MV-4-11 (cell line): ENCODE measurements at regions not wholly inside any gene's neighbourhood (a gene's known extent, or its start where the extent isn't known, plus 50 kb on each side); places are given as distances from the start of the nearest gene placed in this dataset.
"Not testable (repeated sequence)": the region's sequence is repeated elsewhere in the genome, so short reads cannot be mapped to it uniquely, and the experiment has no call there.

ENCODE experiments used
- DNase-seq: peaks from one replicate; lab custom pipeline; 2025; lab: John Stamatoyannopoulos, UW

GRCh38 chr2:175829741-175830140, 172.3 kb downstream of the LNPK start:
- no peak for DNase-seq

- no peak for DNase-seq
These were observed 174.2 kb downstream of the LNPK start for GRCh38 chr2:175827856-175828255.

- DNase-seq, result no peak
These were observed 177.8 kb downstream of the LNPK start for GRCh38 chr2:175824243-175824642.

- DNase-seq, result no peak
These were observed 178.4 kb downstream of the LNPK start for GRCh38 chr2:175823707-175824073.

- no peak for DNase-seq
These were observed 178.9 kb downstream of the LNPK start for GRCh38 chr2:175823002-175823706.

- DNase-seq, result no peak
These were observed 184.8 kb downstream of the LNPK start for GRCh38 chr2:175817221-175817620.

GRCh38 chr2:175815537-175815936, 186.5 kb downstream of the LNPK start:
- no peak for DNase-seq

- no peak for DNase-seq
These were observed 190.1 kb downstream of the LNPK start for GRCh38 chr2:175811971-175812370.

- DNase-seq, result no peak
These were observed 193.2 kb downstream of the LNPK start for GRCh38 chr2:175808858-175809257.

GRCh38 chr2:175808078-175808477, 194.0 kb downstream of the LNPK start:
- DNase-seq, result no peak

GRCh38 chr2:175807031-175807873, 194.8 kb downstream of the LNPK start:
- no peak for DNase-seq

GRCh38 chr2:175806570-175806969, 195.5 kb downstream of the LNPK start:
- DNase-seq, result no peak

- no peak for DNase-seq
These were observed 196.0 kb downstream of the LNPK start for GRCh38 chr2:175806125-175806490.

- DNase-seq, result peak; percentile 1
These were observed 196.5 kb downstream of the LNPK start for GRCh38 chr2:175805442-175806124.

GRCh38 chr2:175804122-175804521, 197.9 kb downstream of the LNPK start:
- no peak for DNase-seq

- not testable (repeated sequence) for DNase-seq
These were observed 205.6 kb downstream of the LNPK start for GRCh38 chr2:175796422-175796821.

- no peak for DNase-seq
These were observed 208.4 kb downstream of the LNPK start for GRCh38 chr2:175793648-175794047.

- DNase-seq, result no peak
These were observed 209.2 kb downstream of the LNPK start for GRCh38 chr2:175792881-175793280.

- DNase-seq, result no peak
These were observed 209.9 kb downstream of the LNPK start for GRCh38 chr2:175792199-175792598.

GRCh38 chr2:175786471-175787124, 215.5 kb downstream of the LNPK start:
- no peak for DNase-seq

GRCh38 chr2:175777337-175777736, 224.7 kb downstream of the LNPK start:
- DNase-seq, result not testable (repeated sequence)

- DNase-seq, result no peak
These were observed 232.9 kb downstream of the LNPK start for GRCh38 chr2:175769200-175769599.
